Mucosa of descending colon (tissue), 3 donors: ENCODE measurements at regions not wholly inside any gene's neighbourhood (a gene's known extent, or its start where the extent isn't known, plus 50 kb on each side); places are given as distances from the start of the nearest gene placed in this dataset.

Experiments
- ATAC-seq: fragments of 200-7000 bp; cut with Tn5 transposase; one replicate; pipeline ENCODE4 v1.9.1; 2020; ENCODE audit warnings: mild to moderate bottlenecking, moderate library complexity
- DNase-seq, 3 donors: peaks; one replicate each; pipeline ENCODE4 v3.0.0-alpha.2; 2020
- H3K36me3 ChIP-seq: fragments of 200-600 bp; one replicate; pipeline ENCODE4 v1.8.0; 2021; ENCODE audit warnings: low read depth, mild to moderate bottlenecking
- H3K4me1 ChIP-seq: fragments of 200-600 bp; one replicate; pipeline ENCODE4 v1.8.0; 2021; ENCODE audit warnings: low read depth, mild to moderate bottlenecking
- H3K4me3 ChIP-seq: fragments of 200-600 bp; one replicate; pipeline ENCODE4 v1.8.0; 2021; ENCODE audit warnings: mild to moderate bottlenecking
- H3K9me3 ChIP-seq: fragments of 200-600 bp; one replicate; pipeline ENCODE4 v1.8.0; 2021; ENCODE audit warnings: mild to moderate bottlenecking
- CTCF ChIP-seq: fragments of 200-600 bp; IDR thresholded peaks from one replicate; pipeline ENCODE4 v1.8.0; 2022; ENCODE audit warnings: antibody characterized with exemption, mild to moderate bottlenecking
- intact Hi-C, 2 donors: fragments of 100-400 bp; cut with DNase I in 1 of 2; cut with micrococcal nuclease in 1 of 2; formaldehyde crosslinking; loops; one replicate each; pipeline versions ENCODE4 v1.11.0 to v1.11.1; 2022; cut with DNase I, micrococcal nuclease
- donor health status: DM: no; HTN: no; CAD: no; lungs with moderate emphysema.
- donor health status: DM: no; HTN: no; CAD: no.
- donor health status: DM: no; HTN: yes; CAD: no.

DNA sequence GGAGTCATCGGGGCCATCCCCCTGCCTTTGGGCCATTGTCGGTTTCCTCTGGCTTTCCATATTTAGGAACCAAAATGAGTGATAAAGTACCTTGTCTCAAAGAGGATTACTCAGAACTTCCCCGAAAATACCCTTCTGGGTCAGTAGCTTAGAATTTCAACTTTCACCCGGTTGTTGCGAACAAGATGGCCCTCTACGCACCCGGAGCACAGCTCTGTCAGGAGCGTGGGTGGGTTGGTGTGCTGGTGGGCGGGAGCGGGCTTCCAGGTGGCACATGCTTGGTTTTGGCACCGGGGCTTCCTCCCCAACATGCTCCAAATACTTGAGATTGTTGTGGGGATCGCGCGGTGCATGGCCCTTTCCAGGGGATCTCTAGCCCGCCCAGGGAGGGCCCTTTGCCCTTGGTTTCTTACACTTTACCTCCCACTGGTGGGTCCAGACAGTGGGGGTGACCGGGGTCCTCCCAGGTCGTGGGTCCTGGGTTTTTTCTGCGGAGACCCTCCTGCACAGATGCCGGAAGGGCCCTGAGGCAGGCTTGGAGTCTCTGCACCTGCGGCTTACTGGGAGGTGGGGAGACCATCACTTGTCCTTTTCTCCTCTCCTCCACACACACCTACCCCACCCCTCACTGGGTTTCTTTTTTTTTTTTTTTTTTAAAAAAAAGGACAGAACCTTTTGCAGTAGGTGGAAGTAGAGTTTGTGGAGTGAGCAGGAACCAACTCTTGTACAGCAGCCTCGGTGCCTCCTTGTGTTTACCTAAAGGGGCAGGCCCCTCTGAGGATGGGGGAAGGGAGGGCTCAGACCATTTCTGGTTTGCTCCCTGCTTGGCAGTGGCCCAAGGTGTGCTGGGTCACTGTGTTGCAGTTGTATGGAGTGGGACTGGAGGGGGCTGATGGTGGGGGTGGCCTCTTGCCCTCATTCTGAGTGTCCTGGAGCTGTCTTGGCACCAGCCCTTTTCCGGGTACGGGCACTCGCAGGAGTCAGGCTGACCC is 142.1 kb downstream of the SEC14L1 start:
- Histone ChIP-seq H3K4me3 (no peak overlapping the region), H3K9me3 (no peaks in the 10 kb centered on the region), H3K4me1 (peaks cover 59% of the 10 kb centered on the region), H3K36me3 (no peaks in the 10 kb centered on the region)
- ATAC-seq: no peak
- intact Hi-C loops: no loop called here
- DNase-seq: peak; percentile 77 to 78 (median 77)
- TF ChIP-seq CTCF: no peak

DNA sequence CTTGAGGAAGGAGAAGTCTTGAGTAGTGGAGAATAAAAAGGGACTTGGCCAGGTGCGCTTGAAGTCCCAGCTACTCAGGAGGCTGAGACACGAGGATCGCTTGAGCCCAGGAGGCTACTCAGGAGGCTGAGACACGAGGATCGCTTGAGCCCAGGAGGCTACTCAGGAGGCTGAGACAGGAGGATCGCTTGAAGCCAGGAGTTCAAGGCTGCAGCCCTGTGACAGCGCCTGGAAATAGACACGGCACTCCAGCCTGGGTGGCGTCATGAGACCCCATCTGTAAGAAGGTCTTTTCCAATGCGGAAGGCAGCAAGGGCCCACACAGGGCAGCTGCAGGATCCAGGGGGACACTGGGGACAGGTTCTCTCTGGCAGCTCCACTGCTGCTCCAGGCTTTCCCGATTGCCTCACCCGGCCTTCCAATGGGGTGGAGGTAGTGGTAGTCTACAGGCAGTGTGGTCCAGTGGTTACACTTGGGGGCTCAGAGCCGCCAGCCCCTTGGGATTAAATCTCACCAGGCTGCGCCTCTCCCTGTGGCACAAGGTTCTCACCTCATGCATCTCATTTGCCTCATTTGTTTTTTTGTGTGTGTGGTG is 143.4 kb downstream of the SEC14L1 start:
- peaks cover 70% of the 10 kb centered on the region for H3K4me1 ChIP-seq
- DNase-seq (no peak), ATAC-seq (no peak)
- TF ChIP-seq CTCF: no peak
- intact Hi-C loops: no loop called here
- no peaks in the 10 kb centered on the region for H3K36me3 ChIP-seq
- H3K9me3 ChIP-seq: no peaks in the 10 kb centered on the region
- H3K4me3 ChIP-seq: no peak overlapping the region

GRCh38 chr17:77285594-77286390 is 145.0 kb downstream of the SEC14L1 start:
- H3K9me3 ChIP-seq: no peaks in the 10 kb centered on the region
- no peak for TF ChIP-seq CTCF
- H3K4me1 ChIP-seq: peaks cover 70% of the 10 kb centered on the region
- ATAC-seq (peak; percentile 18), DNase-seq (peak; percentile 72 to 86 (median 83))
- H3K4me3 ChIP-seq: no peak overlapping the region
- no peaks in the 10 kb centered on the region for H3K36me3 ChIP-seq
- intact Hi-C loops: no loop called here

DNA sequence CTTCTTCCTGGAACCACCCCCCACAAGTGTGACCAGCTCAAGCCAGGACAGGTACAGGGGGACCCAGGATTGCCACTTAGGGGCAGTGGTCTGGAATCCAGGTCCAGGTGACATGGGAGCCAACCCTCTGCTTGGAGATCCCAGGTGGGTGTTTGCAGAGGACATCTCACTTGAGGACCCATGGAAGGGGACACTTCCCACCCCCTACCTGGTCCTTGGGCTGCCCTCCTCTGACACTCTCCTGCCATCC is 145.5 kb downstream of the SEC14L1 start:
- no peaks in the 10 kb centered on the region for H3K36me3 ChIP-seq
- no peaks in the 10 kb centered on the region for H3K9me3 ChIP-seq
- H3K4me3 ChIP-seq: no peak overlapping the region
- intact Hi-C loops: no loop called here
- DNase-seq (peak in 1 of 3 donors; percentile 35), ATAC-seq (no peak)
- TF ChIP-seq CTCF: no peak
- peaks cover 70% of the 10 kb centered on the region for H3K4me1 ChIP-seq

DNA sequence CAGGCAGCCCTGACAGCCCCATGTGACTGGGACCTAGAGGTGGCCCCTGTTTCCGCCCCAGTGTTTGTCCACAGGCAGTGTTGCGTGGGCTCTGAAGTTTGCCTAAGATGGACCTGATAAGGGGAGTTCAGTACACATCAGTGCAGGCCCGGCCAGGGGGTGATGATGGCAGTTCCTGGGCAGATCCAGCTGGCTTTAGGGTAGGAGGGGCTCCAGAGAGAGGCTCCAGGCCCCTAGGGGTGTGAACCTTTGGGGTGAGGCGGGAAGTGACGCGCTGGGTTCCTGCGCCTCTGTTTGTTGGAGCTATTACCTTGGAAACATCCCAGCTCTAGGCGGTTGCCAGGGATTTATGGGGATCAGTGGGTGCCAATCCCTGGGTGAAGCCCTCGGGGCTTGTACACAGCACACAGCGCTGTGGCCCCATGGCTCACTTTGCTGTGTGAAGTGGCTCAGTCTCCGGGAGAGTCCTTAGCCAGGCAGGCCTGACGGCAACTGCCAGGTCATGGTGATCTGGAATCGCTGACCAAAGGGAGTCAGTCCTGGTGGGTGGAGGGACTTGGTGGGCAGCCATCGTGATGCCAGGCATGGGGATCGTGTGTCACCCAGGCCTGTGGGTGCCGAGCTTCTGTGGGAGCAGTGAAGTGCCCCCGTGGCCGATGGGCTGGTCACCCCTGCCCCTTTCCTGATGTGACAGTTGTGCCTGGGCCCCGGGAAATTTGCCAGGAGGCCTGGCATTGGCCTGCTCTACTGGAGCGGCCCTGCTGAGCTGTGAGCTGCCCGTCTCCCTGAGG is 146.1 kb downstream of the SEC14L1 start:
- peak; percentile 72 for ATAC-seq
- TF ChIP-seq CTCF: no peak

More for the DNA sequence above, 146.1 kb downstream of the SEC14L1 start:
- peak; percentile 85 to 89 (median 86) for DNase-seq
- H3K36me3 ChIP-seq: no peaks in the 10 kb centered on the region
- H3K4me3 ChIP-seq: no peak overlapping the region
- H3K4me1 ChIP-seq: peaks cover 66% of the 10 kb centered on the region
- intact Hi-C loops: no loop called here
- no peaks in the 10 kb centered on the region for H3K9me3 ChIP-seq
